ENCODE measurements at regions not wholly inside any gene's neighbourhood (a gene's known extent, or its start where the extent isn't known, plus 50 kb on each side); places are given as distances from the start of the nearest gene placed in this dataset.
"Not testable (repeated sequence)": the region's sequence is repeated elsewhere in the genome, so short reads cannot be mapped to it uniquely, and the experiment has no call there.

DNA sequence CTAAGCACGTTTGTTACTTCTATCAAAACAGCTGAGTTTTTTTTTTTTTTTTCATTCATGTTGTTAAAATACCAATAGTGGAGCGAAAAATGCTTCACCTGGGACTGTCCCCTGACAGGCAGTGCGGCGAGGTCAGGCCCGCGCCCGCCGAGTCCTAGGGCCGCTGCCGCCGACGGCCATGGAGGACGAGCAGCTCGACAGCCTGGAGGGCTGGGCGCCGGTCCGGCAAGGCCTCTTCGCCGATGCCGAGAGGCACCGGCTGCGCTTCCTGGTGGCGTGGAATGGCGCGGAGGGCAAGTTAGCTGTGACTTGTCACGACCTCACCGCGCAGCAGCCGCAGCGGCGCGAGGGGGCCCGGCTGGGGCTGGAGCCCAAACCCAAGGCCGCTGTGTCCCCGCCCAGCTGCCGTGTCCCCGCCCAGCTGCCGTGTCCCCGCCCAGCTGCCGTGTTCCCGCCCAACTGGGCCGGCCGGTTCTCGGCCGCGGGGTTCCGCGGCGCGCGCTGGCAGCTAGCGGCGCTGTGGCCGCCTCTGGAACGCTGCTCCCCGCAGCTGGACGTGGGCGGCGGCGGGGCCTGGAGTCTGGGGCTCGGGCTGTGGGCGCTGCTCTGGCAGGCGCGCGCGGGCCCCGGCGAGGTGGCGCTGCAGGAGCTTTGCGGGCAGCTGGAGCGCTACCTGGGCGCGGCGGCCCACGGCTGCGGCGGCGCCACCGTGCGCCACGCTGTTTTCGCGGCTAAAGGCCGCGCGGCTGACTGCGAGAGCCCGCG lies 56.7 kb upstream of the GOLGA8R start:
- TF ChIP-seq, protein P1, sequence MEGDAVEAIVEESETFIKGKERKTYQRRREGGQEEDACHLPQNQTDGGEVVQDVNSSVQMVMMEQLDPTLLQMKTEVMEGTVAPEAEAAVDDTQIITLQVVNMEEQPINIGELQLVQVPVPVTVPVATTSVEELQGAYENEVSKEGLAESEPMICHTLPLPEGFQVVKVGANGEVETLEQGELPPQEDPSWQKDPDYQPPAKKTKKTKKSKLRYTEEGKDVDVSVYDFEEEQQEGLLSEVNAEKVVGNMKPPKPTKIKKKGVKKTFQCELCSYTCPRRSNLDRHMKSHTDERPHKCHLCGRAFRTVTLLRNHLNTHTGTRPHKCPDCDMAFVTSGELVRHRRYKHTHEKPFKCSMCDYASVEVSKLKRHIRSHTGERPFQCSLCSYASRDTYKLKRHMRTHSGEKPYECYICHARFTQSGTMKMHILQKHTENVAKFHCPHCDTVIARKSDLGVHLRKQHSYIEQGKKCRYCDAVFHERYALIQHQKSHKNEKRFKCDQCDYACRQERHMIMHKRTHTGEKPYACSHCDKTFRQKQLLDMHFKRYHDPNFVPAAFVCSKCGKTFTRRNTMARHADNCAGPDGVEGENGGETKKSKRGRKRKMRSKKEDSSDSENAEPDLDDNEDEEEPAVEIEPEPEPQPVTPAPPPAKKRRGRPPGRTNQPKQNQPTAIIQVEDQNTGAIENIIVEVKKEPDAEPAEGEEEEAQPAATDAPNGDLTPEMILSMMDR (IDR thresholded peaks at IDR 0.05) = not testable (repeated sequence)
- TF ChIP-seq POLR2AphosphoS5 (IDR thresholded peaks at IDR 0.05; ENCODE audit: low read depth, low read length) = not testable (repeated sequence)
